Activated CD8-positive, alpha-beta memory T cell treated with anti-CD3 and anti-CD28 coated beads for 48 hours (primary cell): ENCODE measurements at regions not wholly inside any gene's neighbourhood (a gene's known extent, or its start where the extent isn't known, plus 50 kb on each side); places are given as distances from the start of the nearest gene placed in this dataset.

Experiments used
- DNase-seq, 3 experiments: peaks; one replicate each; pipeline ENCODE4 v3.0.0-alpha.2; 2020; ENCODE audit warnings: low read depth in 2 of 3, low spot score in 2 of 3

DNA sequence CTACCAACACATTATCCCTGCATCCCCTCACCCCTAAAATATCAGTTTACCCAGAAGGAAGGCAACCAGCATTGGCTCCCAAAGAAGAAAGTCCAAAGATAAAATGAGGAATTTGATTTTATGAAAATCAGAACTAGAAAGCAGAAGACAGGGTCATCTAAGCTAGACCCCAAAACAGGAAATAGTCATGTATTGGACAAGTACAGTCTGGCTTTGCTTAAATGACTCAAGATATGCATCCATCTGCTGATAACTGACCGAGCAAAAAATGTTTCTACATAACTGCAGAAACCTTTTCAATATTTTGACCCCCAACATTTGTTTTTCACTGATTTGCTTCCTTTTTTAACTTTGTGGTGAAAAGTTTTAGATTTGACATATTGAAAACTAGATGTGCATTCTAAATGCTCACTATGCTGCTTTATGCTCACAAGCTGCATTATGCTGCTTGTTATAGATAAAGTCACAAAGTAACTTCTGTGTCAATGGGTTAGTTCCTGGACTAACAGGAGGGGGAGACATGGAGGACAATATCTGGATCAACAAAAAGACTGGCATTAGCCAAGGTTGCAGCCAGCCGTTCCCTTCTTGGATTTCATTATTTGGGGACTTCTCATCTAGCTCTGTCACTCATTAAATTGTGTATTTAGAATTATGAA lies 227.0 kb downstream of the INHBA start:
- no peak for DNase-seq

DNA sequence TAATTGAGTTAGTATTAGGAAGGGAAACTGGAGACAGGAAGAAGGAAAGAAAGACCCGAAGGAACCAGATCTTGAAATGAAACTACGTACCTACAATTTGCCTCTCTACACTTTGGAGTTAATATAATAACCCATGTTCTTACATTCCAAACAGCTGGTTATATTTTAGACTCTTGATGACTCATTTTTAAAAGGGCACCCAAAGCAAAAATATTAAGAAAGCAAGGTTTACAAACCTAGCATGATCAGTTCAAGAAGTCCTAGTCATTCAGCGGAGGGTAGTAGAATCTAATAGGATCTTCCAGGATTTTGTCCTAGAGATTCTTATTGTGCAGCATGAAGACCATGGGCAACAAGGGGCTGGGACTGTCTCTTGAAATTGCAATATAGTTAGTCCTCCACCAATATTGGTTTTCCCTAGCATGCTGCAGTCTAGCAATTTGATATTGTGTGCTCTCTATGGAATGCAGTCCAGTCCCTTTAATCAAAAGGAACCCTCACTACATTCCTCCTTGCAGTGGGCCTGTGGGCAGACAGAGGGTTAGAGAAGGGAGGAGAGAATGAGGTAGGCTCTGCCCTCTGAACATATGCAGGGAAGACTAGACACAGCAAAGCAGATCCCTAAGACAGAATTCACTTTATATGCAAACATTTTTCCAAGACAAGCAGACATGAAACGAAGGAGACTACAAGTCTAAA lies 230.3 kb downstream of the INHBA start:
- no peak for DNase-seq

DNA sequence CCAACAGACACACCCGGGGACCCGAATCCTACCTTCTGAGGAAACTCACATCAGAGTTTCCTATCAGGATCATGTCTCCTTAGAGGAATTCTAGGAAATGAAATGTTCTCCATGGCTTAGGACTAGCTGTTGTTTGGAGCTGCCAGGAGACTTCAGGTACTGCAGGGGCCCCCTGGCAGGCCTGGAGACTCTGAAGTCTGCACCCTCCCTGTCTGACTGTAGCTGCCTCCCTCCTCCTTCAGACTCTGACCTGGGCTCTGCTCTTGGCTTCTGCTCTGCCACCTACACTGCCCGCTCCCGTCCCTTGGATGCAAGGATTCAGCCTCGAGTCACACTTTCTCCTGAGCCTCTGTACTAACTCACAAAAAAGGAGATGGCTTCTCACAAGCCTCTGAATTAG lies 232.8 kb downstream of the INHBA start:
- no peak for DNase-seq

DNA sequence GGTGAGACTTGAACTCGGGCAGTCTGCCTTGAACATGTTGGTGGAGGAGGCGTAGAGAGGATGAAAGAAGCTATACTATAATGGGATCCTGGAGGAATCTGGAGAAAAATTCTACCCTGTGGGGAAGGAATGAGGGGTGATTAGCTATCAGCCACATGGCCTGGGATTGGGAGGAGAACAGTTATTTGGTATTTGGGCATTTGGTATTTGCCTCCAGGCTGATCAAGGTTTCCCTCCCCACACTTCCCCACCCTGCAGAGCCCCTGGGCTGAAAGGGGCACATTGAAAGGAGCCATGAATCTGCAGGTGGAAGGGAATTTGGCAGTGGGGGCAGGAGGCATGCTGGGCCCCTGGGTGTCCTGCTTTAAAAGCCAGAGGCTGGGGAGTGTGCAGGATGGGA lies 235.3 kb downstream of the INHBA start:
- no peak for DNase-seq

DNA sequence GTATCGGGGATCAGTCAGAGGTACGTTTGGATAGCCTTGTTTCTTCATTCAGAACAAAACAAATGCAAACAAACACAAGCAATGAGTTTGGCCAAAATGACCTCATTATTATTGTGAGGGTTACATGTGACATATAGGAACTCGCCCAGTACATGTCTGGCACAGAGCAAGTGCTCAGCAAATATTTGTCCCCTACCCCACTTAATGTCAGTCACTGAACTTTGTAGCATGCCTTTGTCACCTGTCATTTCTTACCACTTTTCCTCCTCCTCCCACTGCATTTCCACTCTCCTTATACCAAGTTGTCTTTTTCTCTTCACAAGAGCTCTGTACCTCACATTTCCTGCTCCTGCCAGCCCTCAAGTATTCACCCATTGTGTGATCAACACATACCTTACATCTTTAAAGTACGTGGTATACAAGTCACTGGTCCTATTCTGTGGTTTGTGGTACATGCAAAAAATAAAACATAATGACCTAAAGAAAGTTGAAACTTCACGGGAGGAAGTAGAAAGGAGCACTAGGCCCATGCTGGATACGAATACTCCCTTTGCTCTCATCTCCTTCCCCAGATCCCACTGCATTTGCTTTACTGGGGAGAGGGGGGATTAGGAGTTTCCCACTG lies 236.0 kb downstream of the INHBA start:
- no peak for DNase-seq

DNA sequence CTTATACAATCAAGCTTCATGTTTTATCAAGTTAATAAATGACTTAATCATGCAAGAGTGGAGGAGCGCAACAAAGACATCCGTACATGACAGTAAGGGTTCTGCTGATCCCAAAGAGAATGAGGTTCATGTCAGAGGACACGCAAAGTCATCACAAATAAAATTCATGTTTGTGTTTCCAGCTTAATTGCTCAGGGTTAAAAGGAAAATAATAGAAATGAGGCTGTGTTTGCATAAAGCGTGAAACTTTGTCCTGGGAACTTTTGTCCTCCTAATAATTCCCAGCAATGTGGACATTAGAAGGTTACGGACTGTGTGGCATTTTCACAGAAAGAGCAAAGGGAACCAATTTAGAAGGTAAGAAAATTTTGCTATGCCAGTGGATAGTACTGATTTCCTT lies 237.3 kb downstream of the INHBA start:
- DNase-seq: no peak

DNA sequence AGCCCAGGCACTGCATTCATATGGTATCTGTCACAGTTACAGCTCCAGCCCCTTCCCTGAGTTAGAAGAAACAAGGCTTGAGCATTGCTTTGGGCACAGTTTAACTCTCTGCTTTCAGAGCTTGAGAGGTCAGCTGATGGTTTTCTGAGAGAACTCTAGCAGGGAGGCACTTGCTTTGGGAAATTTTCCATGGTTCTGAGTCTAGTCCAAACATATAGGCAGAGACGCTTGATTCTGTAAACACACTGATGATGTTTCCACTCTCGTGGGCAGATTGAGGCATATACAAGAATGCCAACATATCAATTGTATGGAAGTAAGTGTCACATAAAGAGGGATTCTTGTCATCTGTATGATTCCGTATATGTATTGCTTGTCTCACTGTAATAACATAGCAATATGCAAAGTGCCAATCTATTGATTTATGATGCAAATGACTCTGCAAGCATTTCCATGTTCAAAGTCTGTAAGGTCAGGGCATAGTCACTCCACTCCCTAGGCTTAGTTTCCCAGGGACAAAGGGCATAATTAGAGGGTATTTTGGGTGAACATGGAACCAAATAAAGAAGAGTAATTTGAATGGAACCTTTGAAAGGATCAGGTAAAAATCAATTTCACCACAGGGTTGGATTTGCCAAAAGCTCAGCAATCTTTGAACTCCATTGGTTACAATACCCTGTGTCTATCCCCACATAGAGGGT lies 239.0 kb downstream of the INHBA start:
- no peak for DNase-seq

DNA sequence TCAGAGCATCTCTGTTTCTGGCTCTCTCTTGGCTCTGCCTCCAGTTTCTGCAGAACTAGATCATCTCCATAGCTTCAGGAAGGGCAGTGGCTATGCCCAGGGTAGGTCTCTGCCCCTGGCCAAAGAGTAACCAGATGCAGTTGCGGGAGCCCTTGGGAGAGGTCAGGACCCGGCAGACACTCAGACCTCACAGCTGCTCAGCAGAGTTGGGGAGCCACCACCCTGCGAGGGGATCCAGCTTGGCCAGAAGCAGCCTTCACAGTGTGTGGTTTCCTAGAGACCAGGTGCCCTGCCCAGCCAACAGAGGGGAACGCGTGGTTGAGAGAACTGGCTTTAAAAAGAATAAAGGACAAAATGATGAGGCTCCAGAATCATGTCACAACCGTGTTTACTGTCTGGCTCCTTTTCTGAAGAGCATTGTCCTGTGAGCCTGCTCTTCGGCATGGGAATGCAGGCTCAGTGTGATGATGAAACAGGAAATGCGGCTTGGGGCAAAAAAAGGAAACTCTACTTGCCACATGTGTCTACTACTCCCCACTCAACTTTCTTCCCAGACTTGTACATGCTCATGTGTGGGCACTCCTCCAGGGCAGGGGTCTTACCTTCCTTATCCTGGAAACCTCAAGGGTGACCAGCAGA lies 243.1 kb downstream of the INHBA start:
- DNase-seq: no peak

DNA sequence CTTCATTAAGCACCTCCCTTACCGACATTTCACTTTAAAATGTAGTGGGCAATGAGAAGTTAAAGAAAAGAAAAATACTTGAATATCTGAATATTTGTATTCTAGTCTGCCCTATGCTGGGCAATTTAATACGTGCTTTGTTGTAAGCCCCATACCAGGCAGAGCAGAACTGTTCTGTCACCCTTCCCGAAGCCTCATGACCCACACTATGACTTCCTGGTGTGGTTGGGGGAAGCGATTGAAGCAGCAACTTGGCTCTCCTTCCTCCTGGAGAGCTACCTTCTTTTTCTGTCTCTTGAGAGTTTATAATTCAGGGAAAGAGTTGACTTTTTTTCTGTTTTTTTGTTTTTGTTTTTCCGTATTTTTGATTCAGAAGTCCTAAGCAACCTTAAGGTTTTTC lies 243.7 kb downstream of the INHBA start:
- no peak for DNase-seq

DNA sequence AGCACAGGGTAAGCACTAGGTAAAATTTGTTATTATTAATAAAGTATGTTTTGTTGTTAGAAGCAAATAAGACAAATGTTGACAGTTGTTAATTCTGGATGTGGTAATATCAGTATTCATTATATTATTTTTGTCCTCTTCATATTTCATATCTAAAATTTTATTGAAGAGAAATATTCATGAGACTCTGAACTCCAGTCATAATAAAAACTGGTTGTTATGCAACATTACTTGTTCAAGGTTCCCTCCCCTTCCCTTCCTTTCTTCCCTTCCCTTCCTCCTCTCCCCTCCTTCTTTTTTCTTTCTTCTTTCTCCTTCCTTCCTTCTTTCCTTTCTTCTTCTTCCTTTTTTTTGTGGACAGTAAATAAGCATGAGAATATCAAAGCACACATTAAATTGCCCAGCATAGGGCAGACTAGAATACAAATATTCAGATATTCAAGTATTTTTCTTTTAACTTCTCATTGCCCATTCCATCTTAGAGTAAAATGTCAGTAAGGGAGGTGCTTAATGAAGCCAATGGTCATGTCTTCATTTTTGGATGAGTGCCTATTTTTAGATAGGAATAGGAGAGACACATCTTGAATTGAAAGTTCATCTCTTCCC lies 245.0 kb downstream of the INHBA start:
- DNase-seq: no peak

DNA sequence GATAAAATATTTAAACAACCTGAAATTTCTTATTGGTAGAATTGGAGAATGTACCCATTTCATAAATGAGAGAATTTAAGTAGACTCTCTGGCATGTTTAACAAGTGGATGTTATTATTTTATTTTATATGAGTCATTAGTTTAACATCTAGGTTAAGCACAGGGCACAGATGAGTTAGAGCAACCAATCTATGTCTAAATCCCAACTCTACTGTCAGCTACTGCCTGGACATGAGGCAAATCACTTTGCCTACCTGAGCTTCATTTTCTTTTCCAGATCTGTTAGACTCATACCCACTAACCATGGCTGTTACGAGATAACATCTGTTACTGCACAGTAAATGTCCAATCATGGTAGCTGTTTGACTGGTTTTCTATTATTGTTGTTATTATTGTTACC lies 251.1 kb downstream of the INHBA start:
- no peak for DNase-seq

DNA sequence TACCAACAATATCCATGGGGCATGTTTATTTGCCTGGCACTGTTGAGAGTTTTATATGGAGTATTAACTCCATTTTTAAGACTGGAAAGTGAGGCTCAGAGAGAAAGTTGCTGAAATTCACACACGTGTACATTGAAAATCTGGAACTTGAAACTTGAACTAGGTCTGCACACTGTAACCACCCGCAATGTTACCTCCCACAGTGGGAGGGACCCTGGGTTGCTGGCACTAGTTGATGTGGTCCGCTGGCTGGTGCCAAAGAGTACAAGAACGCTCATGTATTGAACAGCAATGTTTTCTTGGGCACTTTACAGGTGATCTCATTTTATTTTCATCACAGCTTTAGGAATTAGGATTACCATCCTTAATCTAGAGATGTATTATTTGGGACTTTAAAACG lies 253.2 kb downstream of the INHBA start:
- no peak for DNase-seq

DNA sequence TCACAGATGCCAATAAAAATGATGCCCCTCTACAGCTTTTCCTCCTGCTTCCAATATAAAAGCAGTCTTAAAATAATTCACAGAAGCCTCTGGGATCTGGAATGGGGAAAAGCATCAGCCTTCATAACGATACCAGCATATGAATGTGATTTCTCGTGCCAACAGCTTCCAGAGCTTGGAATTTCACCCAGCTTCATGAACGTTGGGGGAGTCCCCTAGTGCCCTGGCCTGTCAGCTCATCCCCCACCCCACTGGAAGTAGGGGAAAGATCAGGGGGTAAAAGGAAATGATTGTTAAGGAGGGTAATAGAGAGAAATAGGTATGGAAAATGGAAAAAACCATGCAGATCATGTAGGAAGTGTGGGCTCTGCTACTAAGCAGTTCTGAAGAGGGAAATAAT lies 253.6 kb downstream of the INHBA start:
- no peak for DNase-seq

DNA sequence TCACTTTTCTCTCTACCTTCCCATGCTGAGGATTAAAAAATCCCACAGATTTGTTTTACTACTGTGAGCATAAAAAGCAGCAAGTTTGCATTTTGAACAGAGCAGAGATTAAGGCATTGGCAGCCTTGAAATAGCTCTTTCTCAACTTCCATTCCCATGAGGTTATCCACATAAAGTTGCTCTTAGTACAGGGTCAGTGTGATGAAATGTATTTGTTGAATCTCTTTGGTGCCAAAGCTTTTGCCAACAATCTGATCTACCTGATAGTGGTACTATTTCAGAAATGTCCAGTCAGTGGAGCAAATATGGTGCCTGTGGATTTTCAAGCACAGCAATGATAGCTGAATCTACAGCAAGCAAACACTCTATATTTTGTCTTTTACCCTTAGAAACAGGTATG lies 254.8 kb downstream of the INHBA start:
- DNase-seq: no peak

DNA sequence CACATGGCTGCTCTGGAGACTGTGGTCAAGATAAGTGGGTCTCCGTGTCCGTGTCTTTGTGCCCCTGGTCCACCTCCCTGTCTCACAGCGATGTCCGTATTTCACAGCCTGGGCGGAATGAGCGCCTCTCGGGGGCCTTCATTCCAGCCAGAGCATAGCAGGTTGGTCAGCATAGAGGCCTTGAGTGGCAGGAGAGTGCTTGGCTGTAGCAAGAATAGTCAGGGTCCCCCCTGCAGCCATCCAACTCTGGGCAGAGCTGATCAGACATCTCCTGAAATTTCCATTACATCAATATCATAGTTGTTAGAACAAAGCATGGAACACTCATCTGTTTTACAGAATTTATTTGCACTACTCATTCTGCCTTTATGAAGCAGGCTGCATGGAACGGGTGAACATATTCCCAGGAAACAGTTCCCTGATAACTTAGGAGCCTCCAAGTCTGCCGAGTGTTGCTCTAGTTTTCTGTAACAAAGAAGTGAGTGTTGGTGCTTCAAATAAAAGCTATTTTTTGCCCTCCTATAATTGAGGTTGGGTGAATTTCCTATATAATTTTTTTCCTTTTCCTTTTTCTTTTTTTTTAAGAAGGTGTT lies 255.3 kb downstream of the INHBA start:
- no peak for DNase-seq

DNA sequence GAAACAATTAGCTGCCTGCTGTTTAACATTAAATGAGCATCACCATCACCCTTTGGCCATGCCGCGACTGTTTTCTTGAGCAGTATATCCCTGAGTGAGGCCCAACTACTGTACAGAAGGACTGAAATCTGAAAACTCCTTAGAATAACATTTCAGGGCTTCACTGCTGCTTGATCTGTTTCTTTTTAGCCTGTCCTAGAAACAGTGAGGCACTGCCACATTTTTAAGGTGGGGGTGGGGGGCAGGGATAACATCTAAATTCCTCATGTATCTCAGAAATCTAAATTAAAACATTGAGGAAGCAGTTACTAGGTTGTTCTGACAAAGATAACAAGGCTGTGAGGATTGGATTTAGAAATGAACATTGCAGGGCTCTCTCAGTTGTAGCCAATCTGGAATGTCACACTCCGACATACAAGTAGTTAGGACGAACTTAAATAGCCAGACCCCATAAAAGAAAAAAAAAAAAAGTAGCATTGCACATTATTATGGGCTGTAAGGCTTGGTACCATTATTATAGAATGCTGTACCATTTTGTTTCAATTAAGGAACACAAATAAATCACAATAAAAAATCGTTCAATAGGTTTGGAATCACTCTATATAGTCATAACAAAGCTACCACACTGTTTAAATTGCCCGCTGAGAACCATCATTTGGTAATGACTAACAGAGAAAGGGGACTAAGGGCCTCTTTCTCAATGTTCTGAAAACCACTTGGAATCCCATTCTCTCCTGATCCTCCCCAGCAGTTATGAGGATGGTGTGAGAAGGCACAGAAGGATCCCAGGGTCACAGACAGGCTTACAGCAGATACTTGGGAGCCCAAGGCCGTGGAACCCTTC lies 256.1 kb downstream of the INHBA start:
- no peak for DNase-seq

DNA sequence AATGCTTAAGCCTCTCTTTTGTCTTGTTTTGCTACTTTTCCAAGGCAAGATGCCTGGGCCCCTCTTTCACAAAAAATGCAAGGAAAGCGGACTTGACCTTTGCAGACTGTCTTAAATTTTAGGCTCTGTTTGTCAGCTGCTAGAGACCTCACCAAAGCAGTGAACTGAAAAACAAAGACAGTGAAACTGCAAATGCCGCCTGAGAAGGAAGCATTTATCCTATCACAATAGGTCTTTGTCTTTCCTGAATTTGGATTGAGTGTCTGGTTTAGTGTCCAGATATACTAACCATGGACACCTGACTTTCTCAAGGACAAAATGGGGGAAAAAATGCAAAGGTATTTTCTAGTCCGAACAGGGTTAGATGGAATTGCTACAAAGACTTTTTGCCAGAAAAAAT lies 256.9 kb downstream of the INHBA start:
- no peak for DNase-seq

DNA sequence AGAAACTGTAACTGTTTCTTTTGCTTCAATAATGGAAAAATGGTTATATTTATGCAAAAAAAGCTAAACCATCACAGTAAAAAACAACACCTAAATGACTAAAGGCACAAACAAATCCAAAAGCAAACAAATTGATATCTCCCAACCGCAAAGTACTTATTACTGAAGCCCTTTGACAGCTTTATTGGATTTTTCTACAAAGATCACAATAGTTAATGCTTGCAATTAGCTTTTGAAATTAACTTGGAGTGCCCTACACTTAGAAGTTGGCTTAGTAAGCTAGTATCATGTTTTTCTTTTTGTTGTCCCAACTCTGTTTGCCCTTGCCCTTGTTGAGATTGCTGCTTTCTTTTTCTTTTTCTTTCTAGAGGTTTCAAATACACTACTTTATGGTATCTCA lies 257.5 kb downstream of the INHBA start:
- no peak for DNase-seq

DNA sequence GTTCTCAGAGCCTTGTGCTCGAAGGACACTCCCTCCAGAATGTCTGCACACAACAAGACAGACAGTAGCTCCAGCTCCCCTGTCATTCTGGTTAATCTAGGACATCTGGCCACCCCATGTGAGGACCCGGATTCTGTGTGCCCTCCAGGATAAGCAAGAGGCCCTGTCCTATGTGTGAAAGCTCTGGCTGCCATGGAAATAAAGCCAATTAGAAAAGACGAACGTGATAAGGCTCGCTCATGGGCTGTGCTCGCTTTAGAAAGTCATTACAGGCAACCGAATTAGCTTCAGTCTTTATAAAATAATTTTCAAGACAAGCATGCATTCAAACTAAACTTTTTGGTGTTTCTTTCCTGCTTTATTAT lies 263.4 kb downstream of the INHBA start:
- no peak for DNase-seq
